ENCODE measurements at regions not wholly inside any gene's neighbourhood (a gene's known extent, or its start where the extent isn't known, plus 50 kb on each side); places are given as distances from the start of the nearest gene placed in this dataset.

- no peaks in the 10 kb centered on the region for H3K36me3 Mint-ChIP-seq (ENCODE audit: low read depth)
- Histone ChIP-seq H3K9ac (ENCODE audit: extremely low read depth, low read length, poor library complexity, severe bottlenecking) (no peak overlapping the region), H3K9me3 (ENCODE audit: control insufficient read depth, low read length) (peaks cover 3% of the 10 kb centered on the region), H3K27me3 (ENCODE audit: control insufficient read depth, insufficient read depth, low read length, poor library complexity, severe bottlenecking) (no peaks in the 10 kb centered on the region), H3K4me1 (ENCODE audit: control insufficient read depth, insufficient read depth, low read length) (no peaks in the 10 kb centered on the region), H3K4me3 (ENCODE audit: low read length) (no peak overlapping the region), H3K36me3 (ENCODE audit: control insufficient read depth, insufficient read depth, low read length) (no peaks in the 10 kb centered on the region), H3K27ac (ENCODE audit: low read depth, low read length) (no peak overlapping the region)
- no peaks in the 10 kb centered on the region for H3K4me1 Mint-ChIP-seq
- WGBS, 2 experiments (ENCODE audit: insufficient coverage in 1 of 2, insufficient read length in 1 of 2), result 92 to 100% methylated on average over 5 of the region's 5 CpGs
- no peak overlapping the region for H3K27ac Mint-ChIP-seq
- peaks cover 16% of the 10 kb centered on the region for H3K9me3 Mint-ChIP-seq
- H3K27me3 Mint-ChIP-seq (ENCODE audit: insufficient read depth), result no peaks in the 10 kb centered on the region
- TF ChIP-seq CTCF (conservative IDR thresholded peaks at IDR 0.05), result no peak
- no peak overlapping the region for H3K4me3 Mint-ChIP-seq
- DNase-seq, result no peak
These were observed 211.6 kb downstream of the THBS2 start for GRCh38 chr6:169042061-169042460.

GRCh38 chr6:169041078-169041477 lies 212.6 kb downstream of the THBS2 start:
- WGBS, 2 experiments (ENCODE audit: insufficient coverage in 1 of 2, insufficient read length in 1 of 2), result 91 to 94% methylated on average over 5 to 9 of the region's 9 CpGs
- peaks cover 16% of the 10 kb centered on the region for H3K9me3 Mint-ChIP-seq
- DNase-seq, result no peak
- no peaks in the 10 kb centered on the region for H3K4me1 ChIP-seq (ENCODE audit: control insufficient read depth, insufficient read depth, low read length)
- H3K27ac Mint-ChIP-seq, result no peak overlapping the region
- no peak overlapping the region for H3K4me3 ChIP-seq (ENCODE audit: low read length)
- no peak for TF ChIP-seq CTCF (conservative IDR thresholded peaks at IDR 0.05)
- H3K36me3 Mint-ChIP-seq (ENCODE audit: low read depth), result no peaks in the 10 kb centered on the region
- no peaks in the 10 kb centered on the region for H3K27me3 Mint-ChIP-seq (ENCODE audit: insufficient read depth)
- H3K4me3 Mint-ChIP-seq, result no peak overlapping the region
- no peak overlapping the region for H3K9ac ChIP-seq (ENCODE audit: extremely low read depth, low read length, poor library complexity, severe bottlenecking)
- no peak overlapping the region for H3K27ac ChIP-seq (ENCODE audit: low read depth, low read length)
- H3K36me3 ChIP-seq (ENCODE audit: control insufficient read depth, insufficient read depth, low read length), result no peaks in the 10 kb centered on the region
- no peaks in the 10 kb centered on the region for H3K4me1 Mint-ChIP-seq
- peaks cover 3% of the 10 kb centered on the region for H3K9me3 ChIP-seq (ENCODE audit: control insufficient read depth, low read length)
- H3K27me3 ChIP-seq (ENCODE audit: control insufficient read depth, insufficient read depth, low read length, poor library complexity, severe bottlenecking), result no peaks in the 10 kb centered on the region

DNA sequence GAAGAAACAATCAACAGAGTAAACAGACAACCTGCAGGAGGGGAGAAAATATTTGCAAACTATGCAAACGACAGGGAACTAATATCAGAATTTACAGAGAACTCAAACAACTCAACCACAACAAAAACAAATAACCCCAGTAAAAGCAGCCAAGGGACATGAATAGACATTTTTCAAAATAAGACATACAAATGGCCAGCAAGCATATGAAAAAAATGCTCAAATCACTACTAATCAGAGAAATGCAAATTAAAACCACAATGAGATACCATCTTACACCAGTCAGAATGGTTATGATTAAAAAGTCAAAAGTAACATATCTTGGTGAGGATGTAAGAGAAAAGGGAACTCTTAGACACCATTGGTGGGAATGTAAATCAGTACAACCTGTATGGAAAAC lies 215.0 kb downstream of the THBS2 start:
- H3K4me3 ChIP-seq (ENCODE audit: low read length), result no peak overlapping the region
- H3K36me3 ChIP-seq (ENCODE audit: control insufficient read depth, insufficient read depth, low read length), result no peaks in the 10 kb centered on the region
- Mint-ChIP-seq H3K27me3 (ENCODE audit: insufficient read depth) (no peaks in the 10 kb centered on the region), H3K9me3 (peaks cover 20% of the 10 kb centered on the region), H3K4me3 (no peak overlapping the region), H3K36me3 (ENCODE audit: low read depth) (no peaks in the 10 kb centered on the region), H3K27ac (no peak overlapping the region), H3K4me1 (no peaks in the 10 kb centered on the region)
- no peak for DNase-seq
- H3K9ac ChIP-seq (ENCODE audit: extremely low read depth, low read length, poor library complexity, severe bottlenecking), result no peak overlapping the region
- H3K27me3 ChIP-seq (ENCODE audit: control insufficient read depth, insufficient read depth, low read length, poor library complexity, severe bottlenecking), result no peaks in the 10 kb centered on the region
- TF ChIP-seq CTCF (conservative IDR thresholded peaks at IDR 0.05), result no peak
- 75% methylated on average over 1 of the region's 1 CpG; no CpG with 5 or more reads in 1 of the 2 experiments for WGBS, 2 experiments (ENCODE audit: insufficient coverage in 1 of 2, insufficient read length in 1 of 2)
- H3K9me3 ChIP-seq (ENCODE audit: control insufficient read depth, low read length), result peaks cover 3% of the 10 kb centered on the region
- no peaks in the 10 kb centered on the region for H3K4me1 ChIP-seq (ENCODE audit: control insufficient read depth, insufficient read depth, low read length)
- H3K27ac ChIP-seq (ENCODE audit: low read depth, low read length), result no peak overlapping the region

Measured in endodermal cell (in vitro differentiated cells).